Right ventricle myocardium superior (tissue), 1 donor: ENCODE measurements at regions not wholly inside any gene's neighbourhood (a gene's known extent, or its start where the extent isn't known, plus 50 kb on each side); places are given as distances from the start of the nearest gene placed in this dataset.
"Not testable (repeated sequence)": the region's sequence is repeated elsewhere in the genome, so short reads cannot be mapped to it uniquely, and the experiment has no call there.

Experiments used
- ATAC-seq: fragments of 200-7000 bp; cut with Tn5 transposase; one replicate; pipeline ENCODE4 v1.9.1; 2020; ENCODE audit warnings: mild to moderate bottlenecking; ENCODE audit not compliant: poor library complexity
- DNase-seq: peaks from one replicate; pipeline ENCODE4 v3.0.0-alpha.2; 2020
- intact Hi-C: fragments of 100-400 bp; cut with DNase I; formaldehyde crosslinking; loops from one replicate; pipeline ENCODE4 v1.11.2; 2022
- donor health status: DM: no; HTN: yes; CAD: no; lungs with severe emphysema.

GRCh38 chr2:82089518-82089917 is 1785.0 kb upstream of the LRRTM1 start:
- intact Hi-C loops = no loop called here
- DNase-seq = no peak
- ATAC-seq = no peak

GRCh38 chr2:82084679-82085392 is 1780.3 kb upstream of the LRRTM1 start:
- DNase-seq (no peak), ATAC-seq (no peak)
- intact Hi-C loops = no loop called here

GRCh38 chr2:82075875-82076274 is 1771.3 kb upstream of the LRRTM1 start:
- intact Hi-C loops = no loop called here
- DNase-seq (no peak), ATAC-seq (no peak)

GRCh38 chr2:82062463-82062862 is 1757.9 kb upstream of the LRRTM1 start:
- DNase-seq (no peak), ATAC-seq (no peak)
- intact Hi-C loops = no loop called here

GRCh38 chr2:82055846-82056245 is 1751.3 kb upstream of the LRRTM1 start:
- no peak for ATAC-seq
- intact Hi-C loops = no loop called here
- DNase-seq = no peak

GRCh38 chr2:82043867-82044266 is 1739.3 kb upstream of the LRRTM1 start:
- intact Hi-C loops = no loop called here
- no peak for DNase-seq
- ATAC-seq = no peak

GRCh38 chr2:82027921-82028615 is 1723.5 kb upstream of the LRRTM1 start:
- ATAC-seq (no peak), DNase-seq (no peak)
- intact Hi-C loops = no loop called here

- ATAC-seq (no peak), DNase-seq (no peak)
- intact Hi-C loops = no loop called here
Observed at GRCh38 chr2:82023710-82024109, 1719.2 kb upstream of the LRRTM1 start.

DNA sequence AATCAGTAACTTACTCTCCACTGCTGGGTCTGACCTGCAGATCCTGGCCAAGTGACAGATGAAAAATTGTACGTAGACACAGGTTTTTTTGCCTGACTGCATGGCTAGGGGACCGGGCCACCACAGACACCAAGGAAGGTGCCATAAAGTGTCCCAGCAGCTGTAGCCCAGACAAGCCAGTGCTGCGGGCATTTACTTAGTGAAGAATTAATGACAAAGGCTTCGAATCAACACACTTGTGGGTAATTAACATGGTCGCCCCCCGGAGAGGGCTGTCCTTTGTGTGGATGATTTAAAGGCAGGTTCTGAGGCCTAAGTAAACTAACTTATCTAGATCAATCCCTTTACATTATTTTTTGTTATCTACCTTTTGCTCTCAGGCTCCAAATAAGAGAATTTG is 1709.1 kb upstream of the LRRTM1 start:
- intact Hi-C loops = no loop called here
- ATAC-seq (no peak), DNase-seq (no peak)

DNA sequence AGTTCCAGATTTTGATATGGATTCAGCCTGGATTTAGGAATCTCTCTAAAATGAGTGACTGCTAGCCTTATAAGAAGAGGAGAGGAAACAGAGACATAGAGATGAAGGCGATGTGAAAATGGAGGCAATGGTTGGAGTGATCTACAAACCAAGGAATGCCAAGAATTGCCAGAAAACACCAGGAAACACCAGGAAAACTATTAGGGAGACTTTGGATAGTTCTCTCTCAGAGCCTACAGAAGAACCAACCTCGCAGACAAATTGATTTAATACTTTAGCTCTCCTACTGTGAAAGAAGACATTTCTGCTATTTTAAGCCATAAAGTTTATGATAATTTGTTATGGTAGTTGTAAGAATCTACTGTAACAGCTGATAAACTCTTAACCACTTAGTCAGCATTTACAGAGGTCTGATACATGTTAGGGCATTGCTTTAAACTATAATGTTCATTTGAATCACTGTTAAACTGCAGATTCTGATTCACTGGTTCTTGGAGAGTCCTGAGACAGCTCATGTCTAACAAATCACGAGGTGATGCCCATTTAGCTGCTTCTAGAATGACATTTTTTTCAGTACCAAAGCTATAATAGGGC is 1702.6 kb upstream of the LRRTM1 start:
- intact Hi-C loops = no loop called here
- ATAC-seq (no peak), DNase-seq (no peak)

GRCh38 chr2:82005889-82006288 is 1701.3 kb upstream of the LRRTM1 start:
- intact Hi-C loops, ATAC-seq, DNase-seq: not testable (repeated sequence)

GRCh38 chr2:82001614-82002013 is 1697.1 kb upstream of the LRRTM1 start:
- intact Hi-C loops = no loop called here
- ATAC-seq = no peak
- no peak for DNase-seq

DNA sequence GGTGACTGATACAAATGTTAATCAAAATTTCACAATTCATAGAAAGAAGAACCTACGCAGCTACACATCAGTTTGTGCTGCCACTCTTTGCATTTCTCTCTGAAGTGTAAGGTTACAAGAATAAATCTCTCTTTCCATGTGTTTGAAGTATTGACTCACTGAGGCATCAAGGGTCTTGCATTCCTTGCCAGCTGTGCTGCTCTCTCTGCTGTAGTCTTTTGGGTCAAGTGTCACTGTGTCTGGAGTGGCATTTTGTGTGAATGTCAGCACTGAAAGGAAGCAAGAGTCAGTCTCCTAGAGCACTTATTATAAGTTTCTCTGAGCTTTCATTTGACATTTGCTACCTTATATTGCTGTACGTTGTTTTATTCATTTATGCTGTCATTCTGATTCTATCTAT is 1696.1 kb upstream of the LRRTM1 start:
- no peak for DNase-seq
- ATAC-seq = no peak

GRCh38 chr2:81996332-81996731 is 1691.8 kb upstream of the LRRTM1 start:
- intact Hi-C loops = no loop called here
- no peak for ATAC-seq
- no peak for DNase-seq

More for the DNA sequence above, 1696.1 kb upstream of the LRRTM1 start:
- intact Hi-C loops = no loop called here

GRCh38 chr2:81991282-81991681 is 1686.7 kb upstream of the LRRTM1 start:
- intact Hi-C loops = no loop called here
- no peak for ATAC-seq
- DNase-seq = no peak

GRCh38 chr2:81987370-81987769 is 1682.8 kb upstream of the LRRTM1 start:
- DNase-seq (no peak), ATAC-seq (no peak)
- intact Hi-C loops = no loop called here

DNA sequence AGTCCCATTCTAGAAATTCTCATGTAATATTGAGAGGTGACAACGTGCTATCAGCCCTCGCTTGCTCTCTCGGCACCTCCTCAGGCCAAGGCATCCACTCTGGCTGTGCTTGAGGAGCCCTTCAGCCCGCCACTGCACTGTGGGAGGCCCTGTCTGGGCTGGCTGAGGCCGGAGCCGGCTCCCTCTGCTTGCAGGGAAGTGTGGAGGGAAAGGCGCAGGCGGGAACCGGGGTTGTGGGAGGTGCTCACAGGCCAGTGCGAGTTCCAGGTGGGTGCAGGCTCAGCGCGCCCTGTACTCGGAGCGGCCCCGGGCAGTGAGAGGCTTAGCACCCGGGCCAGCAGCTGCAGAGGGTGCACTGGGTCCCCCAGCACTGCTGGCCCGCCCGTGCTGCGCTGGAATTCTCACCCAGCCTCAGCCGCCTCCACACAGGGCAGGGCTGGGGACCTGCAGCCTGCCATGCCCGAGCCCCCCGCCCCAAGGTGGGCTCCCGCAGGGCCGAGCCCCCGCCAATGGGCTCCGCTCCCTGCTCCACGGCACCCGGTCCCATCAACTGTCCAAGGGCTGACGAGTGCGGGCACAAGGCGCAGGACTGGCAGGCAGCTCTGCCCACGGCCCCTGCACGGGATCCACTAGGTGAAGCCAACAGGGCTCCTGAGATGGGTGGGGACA is 1680.6 kb upstream of the LRRTM1 start:
- DNase-seq (peak; percentile 22), ATAC-seq (no peak)
- intact Hi-C loops = no loop called here

GRCh38 chr2:81981585-81981984 is 1677.0 kb upstream of the LRRTM1 start:
- DNase-seq = no peak
- intact Hi-C loops = no loop called here
- no peak for ATAC-seq

DNA sequence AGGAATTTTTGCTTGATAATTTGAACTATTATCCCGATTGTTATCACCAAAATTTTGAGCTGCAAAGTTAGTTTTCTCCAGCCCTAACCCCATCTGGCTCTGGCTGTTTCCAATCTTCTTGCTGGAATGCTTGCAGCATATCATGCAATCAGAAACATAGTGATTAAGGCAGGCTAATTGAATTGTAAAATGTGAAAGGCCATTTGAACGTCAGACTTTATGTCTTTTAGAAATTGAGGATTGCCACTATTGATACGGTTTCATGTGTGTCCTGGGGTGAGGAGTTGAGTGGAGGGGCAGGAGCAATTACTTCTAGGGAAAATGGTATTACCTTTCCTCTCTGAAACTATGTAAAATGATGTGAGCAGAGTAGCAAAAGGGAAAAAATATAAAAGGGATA is 1674.5 kb upstream of the LRRTM1 start:
- DNase-seq (no peak), ATAC-seq (no peak)
- intact Hi-C loops = no loop called here

- no peak for DNase-seq
- no peak for ATAC-seq
Observed at GRCh38 chr2:81976998-81977397, 1672.4 kb upstream of the LRRTM1 start.

More at GRCh38 chr2:81976998-81977397, 1672.4 kb upstream of the LRRTM1 start:
- intact Hi-C loops = no loop called here
